ENCODE measurements at regions not wholly inside any gene's neighbourhood (a gene's known extent, or its start where the extent isn't known, plus 50 kb on each side); places are given as distances from the start of the nearest gene placed in this dataset.

GRCh38 chr5:148776261-148776660, 50.1 kb upstream of the ADRB2 start:
- peaks cover 0 to 9% (median 0%) of the 10 kb centered on the region in 11 experiments; a peak in 1 of 22 replicates for H3K9me3 ChIP-seq (replicated peaks in 1 of 11)
- peaks cover 12 to 53% (median 22%) of the 10 kb centered on the region in 10 experiments for H3K4me1 ChIP-seq
- no peaks in the 10 kb centered on the region for H3K36me3 ChIP-seq
- peak overlapping the region in 4 of 11 experiments; percentile 40 to 58 (median 46); a peak in 6 of 22 replicates for H3K4me2 ChIP-seq
- H3K4me3 ChIP-seq, result no peak overlapping the region
- no peaks in the 10 kb centered on the region for H4K20me1 ChIP-seq
- H3K27me3 ChIP-seq, result no peaks in the 10 kb centered on the region
- TF ChIP-seq Cebpa-rat (IDR thresholded peaks at IDR 0.05), result no peak
- H3K9ac ChIP-seq, result no peak overlapping the region
- no peak overlapping the region for H3K27ac ChIP-seq
